ENCODE measurements at regions not wholly inside any gene's neighbourhood (a gene's known extent, or its start where the extent isn't known, plus 50 kb on each side); places are given as distances from the start of the nearest gene placed in this dataset.

DNA sequence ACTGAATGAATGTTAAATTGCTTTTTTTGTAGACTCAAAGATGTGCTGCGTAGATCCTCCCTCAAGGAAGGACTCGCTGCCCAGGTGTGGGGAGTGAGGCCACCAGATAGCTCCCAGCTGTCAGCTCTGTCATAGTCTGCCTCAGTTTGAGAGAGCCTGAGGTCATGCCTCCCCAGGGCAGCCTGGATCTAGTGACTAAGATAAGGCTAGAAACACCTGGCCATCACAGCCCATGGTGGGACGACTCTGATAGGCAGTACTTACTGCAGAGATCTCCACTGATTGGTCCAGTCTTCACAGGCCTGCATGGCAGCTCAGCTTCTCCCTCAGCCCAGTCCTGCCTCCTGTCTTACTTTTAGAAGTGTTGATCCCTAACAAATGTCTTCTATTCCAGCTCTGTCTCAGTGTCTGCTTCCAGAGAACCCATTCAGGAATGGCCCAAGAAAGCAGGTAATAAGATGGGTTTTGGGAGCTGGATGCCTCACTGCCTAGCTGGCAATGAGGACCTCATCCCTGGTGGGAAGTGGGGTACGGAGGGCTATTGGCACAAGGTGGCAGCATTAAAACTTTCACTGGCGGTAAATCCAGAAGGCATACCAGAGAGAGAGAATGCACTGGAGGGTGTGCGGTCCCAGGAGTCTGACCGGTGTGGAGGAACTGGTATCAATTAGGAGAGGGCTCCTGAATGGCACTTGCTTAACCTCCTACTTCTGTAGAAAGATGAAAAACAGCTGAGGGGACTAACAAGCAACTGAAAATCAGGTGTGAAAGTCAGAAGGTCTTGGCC is 55.3 kb upstream of the GPR37L1 start (continued):
- TF ChIP-seq, protein P1, sequence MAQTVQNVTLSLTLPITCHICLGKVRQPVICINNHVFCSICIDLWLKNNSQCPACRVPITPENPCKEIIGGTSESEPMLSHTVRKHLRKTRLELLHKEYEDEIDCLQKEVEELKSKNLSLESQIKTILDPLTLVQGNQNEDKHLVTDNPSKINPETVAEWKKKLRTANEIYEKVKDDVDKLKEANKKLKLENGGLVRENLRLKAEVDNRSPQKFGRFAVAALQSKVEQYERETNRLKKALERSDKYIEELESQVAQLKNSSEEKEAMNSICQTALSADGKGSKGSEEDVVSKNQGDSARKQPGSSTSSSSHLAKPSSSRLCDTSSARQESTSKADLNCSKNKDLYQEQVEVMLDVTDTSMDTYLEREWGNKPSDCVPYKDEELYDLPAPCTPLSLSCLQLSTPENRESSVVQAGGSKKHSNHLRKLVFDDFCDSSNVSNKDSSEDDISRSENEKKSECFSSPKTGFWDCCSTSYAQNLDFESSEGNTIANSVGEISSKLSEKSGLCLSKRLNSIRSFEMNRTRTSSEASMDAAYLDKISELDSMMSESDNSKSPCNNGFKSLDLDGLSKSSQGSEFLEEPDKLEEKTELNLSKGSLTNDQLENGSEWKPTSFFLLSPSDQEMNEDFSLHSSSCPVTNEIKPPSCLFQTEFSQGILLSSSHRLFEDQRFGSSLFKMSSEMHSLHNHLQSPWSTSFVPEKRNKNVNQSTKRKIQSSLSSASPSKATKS (CRISPR knock-in tag; IDR thresholded peaks at IDR 0.05): no peak
- TF ChIP-seq, protein P2, sequence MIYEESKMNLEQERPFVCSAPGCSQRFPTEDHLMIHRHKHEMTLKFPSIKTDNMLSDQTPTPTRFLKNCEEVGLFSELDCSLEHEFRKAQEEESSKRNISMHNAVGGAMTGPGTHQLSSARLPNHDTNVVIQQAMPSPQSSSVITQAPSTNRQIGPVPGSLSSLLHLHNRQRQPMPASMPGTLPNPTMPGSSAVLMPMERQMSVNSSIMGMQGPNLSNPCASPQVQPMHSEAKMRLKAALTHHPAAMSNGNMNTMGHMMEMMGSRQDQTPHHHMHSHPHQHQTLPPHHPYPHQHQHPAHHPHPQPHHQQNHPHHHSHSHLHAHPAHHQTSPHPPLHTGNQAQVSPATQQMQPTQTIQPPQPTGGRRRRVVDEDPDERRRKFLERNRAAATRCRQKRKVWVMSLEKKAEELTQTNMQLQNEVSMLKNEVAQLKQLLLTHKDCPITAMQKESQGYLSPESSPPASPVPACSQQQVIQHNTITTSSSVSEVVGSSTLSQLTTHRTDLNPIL (CRISPR knock-in tag; IDR thresholded peaks at IDR 0.05): no peak
- TF ChIP-seq ZNF124 (CRISPR knock-in tag; IDR thresholded peaks at IDR 0.05) (no peak), ZNF76 (CRISPR knock-in tag; IDR thresholded peaks at IDR 0.05; ENCODE audit: borderline replicate concordance) (no peak), BCOR (IDR thresholded peaks at IDR 0.05) (peak; percentile 57; the same call in 1 of the 2 replicates), ZNF121 (CRISPR knock-in tag; conservative IDR thresholded peaks at IDR 0.05) (no peak), ZNF174 (CRISPR knock-in tag; IDR thresholded peaks at IDR 0.05) (no peak), E2F3 (CRISPR knock-in tag; IDR thresholded peaks at IDR 0.05) (no peak)
- TF ChIP-seq, protein P3, sequence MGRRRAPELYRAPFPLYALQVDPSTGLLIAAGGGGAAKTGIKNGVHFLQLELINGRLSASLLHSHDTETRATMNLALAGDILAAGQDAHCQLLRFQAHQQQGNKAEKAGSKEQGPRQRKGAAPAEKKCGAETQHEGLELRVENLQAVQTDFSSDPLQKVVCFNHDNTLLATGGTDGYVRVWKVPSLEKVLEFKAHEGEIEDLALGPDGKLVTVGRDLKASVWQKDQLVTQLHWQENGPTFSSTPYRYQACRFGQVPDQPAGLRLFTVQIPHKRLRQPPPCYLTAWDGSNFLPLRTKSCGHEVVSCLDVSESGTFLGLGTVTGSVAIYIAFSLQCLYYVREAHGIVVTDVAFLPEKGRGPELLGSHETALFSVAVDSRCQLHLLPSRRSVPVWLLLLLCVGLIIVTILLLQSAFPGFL (CRISPR knock-in tag; IDR thresholded peaks at IDR 0.05): no peak

Measured in K562 (cell line).